KBM-7 (cell line): ENCODE measurements at regions not wholly inside any gene's neighbourhood (a gene's known extent, or its start where the extent isn't known, plus 50 kb on each side); places are given as distances from the start of the nearest gene placed in this dataset.

Experiments used
- DNase-seq: peaks from one replicate; pipeline ENCODE4 v3.0.0-alpha.2; 2015
- in situ Hi-C: fragments of 300-500 bp; cut with MboI; formaldehyde crosslinking; loops from 2 replicates; pipeline ENCODE4 v1.14.3; 2020; ENCODE audit warnings: low sequenced_read_pairs, low pct_unique_long_range_greater_than_20kb, mixed read lengths

GRCh38 chr1:192108161-192108560 is 50.1 kb upstream of the RGS18 start:
- DNase-seq: no peak
- in situ Hi-C loops: no loop called here
